Central memory CD4-positive, alpha-beta T cell (primary cell): ENCODE measurements at regions not wholly inside any gene's neighbourhood (a gene's known extent, or its start where the extent isn't known, plus 50 kb on each side); places are given as distances from the start of the nearest gene placed in this dataset.

Source experiments
- DNase-seq: peaks from one replicate; pipeline ENCODE4 v3.0.0; 2022

DNA sequence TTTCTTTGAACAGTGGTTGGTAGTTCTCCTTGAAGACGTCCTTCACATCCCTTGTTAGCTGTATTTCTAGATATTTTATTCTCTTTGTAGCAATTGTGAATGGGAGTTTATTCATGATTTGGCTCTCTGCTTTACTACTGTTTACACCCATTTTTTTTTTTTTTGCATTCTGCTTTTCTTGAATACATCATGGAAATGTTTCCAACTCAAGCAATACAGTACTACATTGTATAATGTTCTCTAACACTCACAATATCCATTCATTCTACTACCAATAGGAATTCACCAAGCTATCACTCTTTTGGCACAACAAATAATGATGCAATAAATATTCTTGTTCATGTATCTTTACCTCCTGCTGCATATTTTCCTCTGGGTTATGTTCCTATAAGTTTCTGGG, 801.7 kb downstream of the NTRK3 start:
- DNase-seq: no peak

DNA sequence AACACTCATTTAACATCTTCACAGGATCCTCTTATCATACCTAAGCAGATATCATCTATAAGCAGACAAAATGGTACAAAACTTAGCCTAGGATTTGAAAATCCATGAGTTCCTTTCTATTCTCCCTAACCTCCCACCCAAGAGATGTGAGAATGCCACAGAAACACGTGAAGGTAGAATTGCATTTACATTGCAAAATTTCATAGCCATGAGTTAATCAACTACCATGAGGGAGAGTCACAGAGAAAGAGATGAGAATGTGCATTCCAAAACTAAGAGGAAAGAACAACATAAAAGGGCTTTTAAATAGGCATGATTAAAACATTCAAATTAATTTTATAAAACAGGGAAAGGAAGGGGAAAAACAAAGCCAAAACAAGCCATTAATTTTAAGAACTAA, 806.2 kb downstream of the NTRK3 start:
- no peak for DNase-seq

GRCh38 chr15:87439090-87439489, 817.4 kb downstream of the NTRK3 start:
- no peak for DNase-seq

DNA sequence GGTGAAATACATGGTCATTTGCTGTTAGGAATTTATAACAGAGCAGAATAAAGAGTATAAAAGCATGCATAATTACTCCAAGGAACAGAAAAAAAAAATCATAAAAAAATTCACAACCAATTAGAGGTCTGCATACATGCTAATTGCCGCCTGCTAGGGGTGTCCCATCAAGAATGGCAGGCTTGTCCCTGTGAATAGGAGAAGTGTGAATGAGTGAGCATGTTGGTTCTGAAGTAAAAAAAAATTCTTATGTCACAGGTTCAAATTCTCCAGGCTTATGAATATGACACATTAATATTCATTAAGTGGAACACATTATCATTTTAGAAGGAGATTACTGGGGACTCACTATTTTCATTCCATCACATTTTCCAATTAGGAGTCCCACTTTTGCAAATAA, 822.7 kb downstream of the NTRK3 start:
- no peak for DNase-seq

GRCh38 chr15:87429754-87430153, 826.8 kb downstream of the NTRK3 start:
- DNase-seq: no peak

DNA sequence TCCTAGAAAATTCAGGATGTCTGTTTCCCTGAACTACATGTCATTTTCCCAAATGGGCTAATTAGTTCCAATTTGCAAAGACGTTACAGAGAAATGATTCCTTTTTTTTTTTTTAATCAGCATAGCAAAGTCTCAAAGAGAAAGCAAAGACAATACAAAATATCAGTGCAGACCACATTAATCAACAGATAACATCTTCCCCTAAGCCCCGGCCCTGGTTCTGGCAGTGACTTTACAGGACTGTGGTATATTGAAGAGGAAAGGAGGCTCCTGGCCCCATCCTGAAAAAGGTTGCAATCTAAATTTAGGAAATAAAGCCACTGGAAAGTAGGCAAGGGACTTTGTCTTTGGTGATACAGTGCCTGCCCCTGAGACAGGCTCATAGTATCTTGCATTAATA, 836.5 kb downstream of the NTRK3 start:
- DNase-seq: no peak

DNA sequence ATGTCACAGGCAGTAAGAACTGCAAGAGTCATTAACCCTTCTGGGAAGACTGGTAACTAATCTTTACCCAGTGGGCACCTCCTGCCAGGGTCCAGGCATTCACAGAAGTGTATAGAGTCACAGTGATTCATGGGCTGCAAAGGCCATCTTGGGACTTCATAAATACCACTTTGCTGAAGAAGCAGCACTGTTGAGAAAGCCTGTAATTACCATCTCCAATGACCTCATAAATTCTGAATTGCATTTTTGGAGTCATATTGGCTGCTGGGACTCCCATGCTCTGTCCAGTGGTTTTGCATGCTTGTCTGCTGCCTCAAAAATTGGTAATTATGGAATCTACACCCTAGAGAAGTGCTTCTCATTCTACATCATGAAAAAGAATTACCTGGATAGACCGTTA, 837.2 kb downstream of the NTRK3 start:
- no peak for DNase-seq

DNA sequence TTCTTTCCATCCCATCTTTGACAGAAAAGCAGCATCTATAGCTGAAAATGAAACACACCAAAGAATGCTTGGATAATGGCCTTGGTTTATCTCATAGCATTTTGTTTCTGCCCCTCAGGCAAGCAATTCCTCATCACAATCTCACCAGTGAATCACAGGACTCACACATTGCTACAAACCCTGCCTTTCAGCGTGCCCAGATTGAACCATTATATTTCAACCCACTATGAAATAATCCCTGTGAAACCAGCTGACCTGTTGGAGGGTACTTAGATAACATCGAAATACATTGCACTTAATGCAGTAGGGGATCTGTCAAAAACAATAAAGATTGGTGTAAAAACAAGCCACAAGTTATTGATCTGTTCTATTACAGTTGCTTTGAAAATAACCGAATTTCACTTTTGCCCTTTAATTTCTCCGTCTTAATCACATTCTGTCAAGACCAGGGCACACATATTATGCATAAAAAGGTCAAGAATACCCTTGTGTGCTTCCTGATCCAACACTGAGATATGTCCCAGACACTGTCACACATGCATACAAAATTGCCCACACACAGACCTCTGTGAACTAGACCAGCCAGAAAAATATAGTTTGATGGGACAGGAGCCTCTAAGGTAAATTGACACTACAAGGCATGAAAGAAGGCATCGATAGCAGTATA, 839.8 kb downstream of the NTRK3 start:
- no peak for DNase-seq

GRCh38 chr15:87408902-87409301, 847.6 kb downstream of the NTRK3 start:
- no peak for DNase-seq

DNA sequence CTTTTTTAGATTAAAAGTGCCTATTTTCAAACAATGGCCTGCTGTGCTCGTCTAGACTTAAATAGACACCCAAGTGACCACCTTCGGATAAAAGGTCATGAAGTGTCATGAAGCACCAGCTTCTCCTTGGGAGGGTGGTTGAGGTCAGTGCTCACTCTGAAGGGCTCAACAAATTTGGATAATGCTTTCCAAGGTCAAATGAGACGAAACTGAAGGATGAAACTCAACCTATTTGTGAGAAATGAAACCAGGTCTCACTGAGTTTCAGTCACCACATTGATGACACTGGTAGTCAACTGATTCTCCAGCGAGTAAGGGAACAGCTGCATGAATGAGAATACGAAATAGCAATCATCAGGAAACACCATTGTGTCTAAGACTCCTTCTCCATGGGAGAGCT, 852.6 kb downstream of the NTRK3 start:
- no peak for DNase-seq

GRCh38 chr15:87401973-87402372, 854.6 kb downstream of the NTRK3 start:
- no peak for DNase-seq

DNA sequence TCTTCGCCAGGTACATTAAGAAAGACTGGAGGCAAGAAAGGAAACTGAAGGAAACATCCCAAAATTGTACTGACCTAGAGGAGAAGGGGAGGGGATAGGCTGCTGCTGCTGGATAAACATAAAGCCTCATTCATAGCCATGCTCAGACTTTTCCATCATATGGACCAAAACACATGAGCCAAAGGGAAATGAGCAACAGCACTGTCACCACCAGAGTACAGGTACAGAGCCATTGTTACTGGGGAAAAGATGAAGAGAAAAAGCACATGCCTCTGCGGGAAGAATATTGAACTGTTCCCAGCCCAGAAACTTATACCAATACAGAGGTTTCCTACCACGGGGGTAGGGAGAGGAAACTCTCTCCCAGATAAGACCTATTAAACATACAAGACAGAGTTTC, 861.9 kb downstream of the NTRK3 start:
- DNase-seq: no peak

GRCh38 chr15:87387766-87388165, 868.8 kb downstream of the NTRK3 start:
- no peak for DNase-seq

- DNase-seq: no peak
Measured at GRCh38 chr15:87374339-87374738, 882.2 kb downstream of the NTRK3 start.

DNA sequence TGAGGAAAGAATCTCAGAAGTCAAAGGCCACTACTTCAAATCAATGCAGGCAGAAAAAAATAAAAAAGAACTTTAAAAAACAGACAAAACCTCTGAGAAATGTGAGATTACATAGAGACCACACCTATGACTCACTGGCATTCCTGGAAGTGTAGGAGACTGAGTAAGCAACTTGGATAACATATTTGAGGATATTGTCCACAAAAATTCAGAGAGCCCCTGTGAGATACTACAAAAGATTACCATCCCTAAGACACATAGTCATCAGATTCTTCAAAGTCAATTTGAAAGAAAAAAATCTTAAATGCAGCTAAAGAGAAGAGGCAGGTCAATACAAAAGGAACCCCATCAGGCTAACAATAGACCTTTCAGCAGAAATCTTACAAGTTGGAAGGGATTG, 887.3 kb downstream of the NTRK3 start:
- no peak for DNase-seq

DNA sequence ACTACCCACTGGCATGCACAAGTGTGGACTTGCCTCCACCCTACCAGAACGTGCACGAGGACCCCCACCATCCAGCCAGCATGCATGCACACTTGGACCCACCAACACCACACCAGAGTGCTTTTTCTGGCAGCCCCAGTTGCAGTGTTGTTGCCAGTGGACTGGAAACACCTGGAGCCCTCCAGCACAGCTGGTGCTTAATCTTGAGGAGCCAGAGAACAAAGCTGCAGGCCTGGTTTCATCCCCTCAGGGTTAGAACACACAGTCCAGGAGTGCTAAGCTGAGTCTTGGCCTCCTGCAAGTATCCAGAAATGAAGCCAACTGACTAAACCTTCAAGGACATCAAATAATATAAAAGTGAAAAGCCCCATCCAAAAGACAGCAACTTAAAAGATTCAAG, 888.0 kb downstream of the NTRK3 start:
- no peak for DNase-seq

DNA sequence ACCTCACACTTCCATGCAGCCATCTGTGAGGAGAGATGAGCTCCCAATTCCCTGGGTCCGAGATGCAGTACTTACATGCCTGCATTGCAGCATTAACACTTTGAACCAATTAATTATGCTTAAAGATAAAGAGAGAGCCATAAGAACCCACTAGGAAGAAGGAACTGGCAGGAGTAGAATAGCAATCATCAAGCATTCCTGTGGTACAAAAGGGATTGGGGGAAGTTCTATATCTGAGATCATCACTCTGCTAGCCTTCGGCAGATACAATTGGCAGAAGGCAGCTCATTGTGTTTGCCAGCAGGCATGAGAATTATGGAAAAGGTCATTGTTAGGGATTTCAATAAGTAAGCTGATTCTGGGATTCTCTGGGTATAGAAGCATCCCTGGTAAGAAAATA, 891.4 kb downstream of the NTRK3 start:
- no peak for DNase-seq

DNA sequence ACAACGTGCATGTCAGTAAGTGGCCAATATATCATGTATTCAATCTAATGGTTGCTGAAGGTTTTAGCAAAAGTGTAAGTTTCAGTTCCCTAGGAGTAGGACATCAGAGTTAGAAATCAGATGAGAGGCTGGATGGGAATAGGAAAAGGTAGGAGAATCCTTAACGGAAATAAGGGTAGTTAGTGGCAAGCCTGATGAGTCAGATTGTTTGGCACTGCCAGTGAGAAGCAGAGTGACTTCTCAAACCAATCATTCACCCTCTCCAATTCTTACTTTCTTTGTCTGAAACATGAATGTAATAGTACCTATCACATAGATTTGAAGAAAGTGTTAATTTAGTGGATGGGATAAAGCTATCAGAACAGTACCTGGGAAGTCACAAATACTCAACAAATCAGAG, 894.0 kb downstream of the NTRK3 start:
- DNase-seq: no peak

GRCh38 chr15:87357637-87358313, 898.8 kb downstream of the NTRK3 start:
- no peak for DNase-seq

- DNase-seq: no peak
Measured at GRCh38 chr15:87355946-87356345, 900.6 kb downstream of the NTRK3 start.

DNA sequence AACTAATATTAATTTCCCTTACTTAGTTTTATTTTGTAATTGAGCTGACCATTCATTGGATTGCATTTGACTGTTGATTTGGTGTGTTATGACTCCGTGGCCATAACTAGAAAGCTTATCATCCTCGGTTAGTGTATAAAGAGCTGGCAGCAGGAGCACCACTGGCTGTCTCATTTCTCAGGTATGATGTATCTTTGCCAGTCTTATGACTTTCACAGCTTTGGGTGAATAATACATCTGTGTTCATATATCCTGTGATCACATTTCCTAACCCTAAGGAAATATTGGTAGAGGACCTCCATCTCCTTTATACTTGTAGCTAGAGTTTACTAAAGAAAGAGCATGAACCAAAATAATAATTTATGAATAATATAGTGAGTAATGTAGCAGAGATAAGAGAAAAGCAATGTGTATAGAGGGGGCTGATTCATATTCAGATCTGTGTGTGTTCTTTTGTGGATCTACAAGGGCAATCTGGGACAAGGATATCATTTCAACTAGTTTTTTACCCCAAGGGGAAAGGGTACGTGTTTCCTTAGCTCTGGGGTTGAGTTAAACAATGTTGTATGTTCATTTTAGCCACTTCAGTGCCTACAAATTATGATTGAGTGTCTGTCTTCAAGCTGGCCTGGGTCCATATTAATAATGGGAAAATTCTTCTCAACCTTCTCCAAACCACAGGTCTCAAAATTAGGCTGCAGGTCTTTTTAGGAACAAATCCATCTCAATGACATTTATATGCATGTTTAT, 901.7 kb downstream of the NTRK3 start:
- DNase-seq: no peak

DNA sequence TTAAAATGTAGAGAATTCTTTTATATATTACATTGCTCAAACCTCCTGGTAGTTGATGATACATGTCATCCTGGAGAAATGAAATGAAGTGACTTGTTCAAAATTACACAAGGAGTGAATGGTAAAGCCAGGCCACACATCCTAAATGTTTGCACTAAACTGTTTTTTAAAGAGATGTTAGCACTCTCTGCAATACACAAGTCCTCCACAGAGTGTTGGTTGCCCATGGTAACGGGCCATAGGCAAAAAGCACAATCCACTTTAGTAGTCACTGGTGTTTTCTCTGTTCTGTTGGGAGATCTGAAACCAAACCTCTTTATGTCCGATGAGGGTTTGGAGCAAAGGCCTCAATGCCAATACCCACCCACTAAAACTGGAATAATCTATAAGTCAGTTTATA, 907.4 kb downstream of the NTRK3 start:
- DNase-seq: no peak

GRCh38 chr15:87348746-87349145, 907.8 kb downstream of the NTRK3 start:
- no peak for DNase-seq

DNA sequence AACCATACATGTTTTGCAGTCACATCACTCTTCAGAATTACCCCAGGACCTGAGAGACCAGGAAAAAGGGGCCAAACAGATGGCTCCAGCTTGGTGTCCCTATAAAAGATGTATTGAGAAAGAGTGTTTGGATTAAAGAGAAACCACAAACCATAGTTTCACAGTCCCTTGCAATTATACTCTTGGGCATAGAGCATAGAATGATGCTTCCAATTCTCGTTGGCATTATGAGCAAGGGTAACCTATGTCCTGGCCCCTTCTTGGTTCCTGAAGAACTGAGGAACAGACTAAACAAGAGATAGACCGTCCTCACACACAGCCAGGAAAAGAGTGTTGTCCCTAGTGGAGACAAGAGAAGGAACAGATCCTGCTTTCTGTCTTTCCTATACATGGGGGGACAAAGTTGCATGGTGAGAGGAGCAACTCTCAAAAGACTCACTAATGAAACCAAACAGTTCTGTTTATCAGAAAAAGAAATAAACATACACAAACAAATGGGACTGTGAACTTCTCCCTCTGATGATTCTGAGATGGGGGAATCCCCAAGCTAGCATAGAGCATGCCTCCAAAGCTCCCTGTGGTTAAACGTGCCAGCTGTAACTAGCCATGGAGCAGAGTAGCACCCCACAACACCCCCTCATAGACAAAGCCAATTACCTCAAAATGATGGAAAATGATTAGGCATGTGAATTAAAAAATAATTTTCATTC, 908.6 kb downstream of the NTRK3 start:
- no peak for DNase-seq
